DMS 273 (cell line): ENCODE measurements at regions not wholly inside any gene's neighbourhood (a gene's known extent, or its start where the extent isn't known, plus 50 kb on each side); places are given as distances from the start of the nearest gene placed in this dataset.
"Not testable (repeated sequence)": the region's sequence is repeated elsewhere in the genome, so short reads cannot be mapped to it uniquely, and the experiment has no call there.

Experiments
- DNase-seq: peaks from one replicate; lab custom pipeline; 2025; ENCODE audit not compliant: unreplicated experiment; lab: John Stamatoyannopoulos, UW

- DNase-seq = no peak
Measured at GRCh38 chr4:19539201-19539600, 712.5 kb upstream of the SLIT2 start.

DNA sequence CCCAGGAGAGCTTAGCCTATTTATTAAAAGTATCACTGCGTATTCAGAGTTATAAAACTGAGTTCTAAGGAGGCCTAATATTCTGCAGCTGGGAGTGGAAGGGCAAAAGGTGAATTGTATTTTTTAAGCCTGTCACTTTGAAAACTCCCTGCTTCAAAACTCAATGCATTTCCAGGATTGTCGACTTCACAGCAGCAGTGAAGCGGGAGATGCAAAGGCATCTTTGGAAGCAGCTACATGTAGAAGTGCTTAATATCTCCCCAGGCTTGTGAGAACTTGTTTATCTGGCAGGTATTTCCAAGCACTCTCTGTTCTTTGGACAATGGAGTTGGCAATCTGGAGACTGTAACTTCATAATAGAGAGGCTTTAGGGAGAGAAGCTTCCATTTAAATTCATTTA, 717.5 kb upstream of the SLIT2 start:
- DNase-seq = no peak

DNA sequence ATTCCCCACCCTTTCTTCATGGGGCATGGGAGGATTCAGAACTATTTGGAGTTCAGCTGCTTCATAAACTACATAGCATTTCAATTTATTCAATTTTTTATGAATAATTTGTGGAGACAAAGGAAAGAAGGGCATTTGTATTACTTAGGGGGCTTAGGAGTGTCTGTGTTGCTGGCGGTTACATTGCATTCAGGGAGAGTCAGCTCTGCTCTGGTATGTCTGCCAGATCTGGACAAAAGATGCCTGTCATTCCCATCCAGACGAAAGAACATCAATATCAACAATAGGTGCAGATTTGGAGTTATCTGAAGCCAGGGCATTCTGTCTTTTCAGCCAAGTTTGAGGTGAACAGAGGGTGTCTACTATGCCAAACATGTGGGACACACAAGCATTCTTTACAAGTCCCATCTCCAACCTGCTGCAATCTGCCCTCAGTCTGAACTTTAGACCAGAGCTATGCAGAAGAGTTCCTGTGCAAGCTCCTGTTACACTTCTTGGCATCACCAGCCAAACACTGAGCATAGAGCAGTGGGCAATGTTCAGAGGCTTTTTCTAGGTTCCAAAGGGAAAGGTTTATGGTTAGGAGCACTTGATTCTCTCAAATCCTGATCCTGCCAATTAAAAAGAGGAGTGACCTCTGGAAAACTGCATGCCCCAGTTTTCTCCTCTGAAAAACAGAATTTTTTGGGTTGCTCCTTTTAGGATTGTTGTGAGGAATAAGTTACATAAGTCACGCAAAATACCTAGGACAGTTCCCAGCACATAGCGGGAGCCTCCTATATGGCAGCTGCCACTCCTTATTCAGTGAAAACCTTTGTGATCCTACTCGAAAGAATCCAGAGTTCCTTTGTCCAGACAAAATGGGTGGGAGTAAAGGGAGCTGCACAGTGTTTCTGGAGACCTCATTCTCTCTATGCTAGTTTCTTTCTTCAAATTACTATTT, 719.5 kb upstream of the SLIT2 start:
- DNase-seq = no peak

DNA sequence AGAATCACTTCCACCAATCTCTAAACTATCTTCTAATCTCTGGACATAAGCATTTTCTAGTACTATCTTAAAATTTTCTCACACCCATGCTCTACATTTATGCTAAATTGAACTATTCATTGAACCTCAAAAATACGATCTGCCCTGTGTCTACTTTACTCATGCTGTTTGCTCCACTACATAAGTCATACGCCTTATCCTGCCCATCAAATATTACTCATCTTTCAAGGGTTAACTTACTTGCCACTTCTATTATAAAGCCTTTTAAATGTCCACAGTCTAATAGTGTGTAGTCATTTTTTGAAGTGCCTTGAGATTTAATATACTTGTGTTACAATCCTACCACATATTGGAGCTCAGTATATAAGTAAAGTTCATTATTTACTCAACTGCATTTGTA, 727.7 kb upstream of the SLIT2 start:
- no peak for DNase-seq

DNA sequence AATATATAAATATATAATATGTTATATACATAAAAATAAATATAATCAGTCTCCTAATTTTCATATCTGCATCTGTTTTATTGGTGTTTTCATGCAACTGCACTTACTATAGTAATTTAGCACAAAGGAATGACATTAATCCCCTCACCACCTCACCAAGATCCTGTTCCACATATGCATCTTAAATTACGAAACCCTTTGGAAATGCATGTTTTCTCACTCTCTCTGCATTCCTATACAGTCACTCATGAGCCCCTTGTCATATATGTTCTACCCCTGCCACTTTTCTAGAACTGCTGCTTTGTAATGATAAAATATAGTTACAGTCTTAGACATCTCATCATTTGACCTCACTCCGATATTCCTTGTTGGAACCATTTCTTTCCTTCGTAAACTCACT, 728.7 kb upstream of the SLIT2 start:
- no peak for DNase-seq

GRCh38 chr4:19520939-19521520, 730.7 kb upstream of the SLIT2 start:
- no peak for DNase-seq

DNA sequence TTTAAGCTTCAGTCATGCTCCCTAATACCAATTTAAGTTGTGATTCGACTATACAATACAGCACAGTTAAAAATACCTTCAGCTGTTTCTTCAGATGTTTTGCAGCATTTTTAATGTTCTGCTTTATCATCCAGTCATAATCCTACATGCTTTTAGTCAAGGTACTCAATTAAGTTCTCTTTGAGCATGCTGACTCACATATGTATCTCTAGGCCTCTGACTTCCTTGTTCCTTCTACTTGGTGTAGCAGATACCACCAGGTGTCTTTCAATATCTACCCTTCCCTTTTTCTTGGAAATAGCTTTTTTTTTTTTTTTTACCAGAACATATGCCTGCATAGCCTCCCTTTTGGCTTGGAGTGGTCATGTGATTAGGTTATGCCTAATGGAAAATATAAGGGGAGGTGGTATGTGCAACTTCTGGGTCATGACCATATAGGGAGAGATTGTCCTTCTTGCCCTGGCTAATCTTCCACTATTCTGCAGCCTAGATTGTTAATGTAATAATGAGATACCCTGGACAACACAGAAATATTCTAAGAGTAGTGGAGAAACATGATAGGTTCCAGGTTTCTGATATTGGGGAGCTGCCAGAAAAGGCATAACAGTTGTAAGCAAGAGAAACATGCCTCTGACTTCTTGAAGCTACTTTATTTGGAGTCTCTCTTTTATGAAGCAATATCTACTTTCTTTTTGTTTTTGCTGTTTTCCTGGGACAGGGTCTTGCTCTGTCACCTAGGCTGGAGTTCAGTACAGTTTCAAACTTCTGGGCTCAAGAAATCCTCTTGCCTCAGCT, 737.2 kb upstream of the SLIT2 start:
- no peak for DNase-seq

DNA sequence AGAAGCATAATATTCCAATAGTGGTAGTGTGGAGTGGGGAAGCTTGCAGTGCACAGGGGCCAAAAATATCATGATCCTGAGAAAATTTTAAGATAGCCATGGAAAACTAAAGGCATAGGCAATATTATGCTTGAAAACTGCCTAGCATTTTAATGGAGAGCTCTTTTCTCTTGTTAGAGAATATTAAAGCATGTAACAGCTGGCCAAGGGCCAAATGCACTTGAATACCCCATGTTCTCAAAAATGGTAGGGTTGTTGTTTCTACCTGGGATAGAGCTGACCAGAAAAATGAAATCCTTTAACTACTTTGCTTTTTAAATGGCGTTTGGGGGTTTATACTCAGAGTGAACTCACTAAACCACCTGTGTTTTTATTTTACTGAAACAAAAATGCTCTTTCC, 739.6 kb upstream of the SLIT2 start:
- DNase-seq = no peak

DNA sequence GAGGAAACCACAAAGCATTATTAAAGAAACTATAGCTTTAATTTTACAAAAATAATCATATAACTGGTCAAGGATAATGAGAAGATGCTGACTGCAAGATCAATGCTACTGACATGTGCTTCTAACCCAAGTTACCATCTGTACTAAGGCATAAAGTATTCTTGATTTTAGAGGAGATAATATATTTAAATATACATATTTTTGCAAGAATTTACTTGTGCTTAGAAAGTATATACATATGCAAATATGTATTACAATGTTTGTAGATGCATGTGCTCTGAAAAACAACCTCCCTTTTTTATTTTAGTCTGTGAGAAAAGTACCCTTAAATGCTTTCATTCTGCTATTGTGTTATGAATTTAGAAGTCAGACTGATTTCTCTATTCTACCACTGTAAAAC, 740.7 kb upstream of the SLIT2 start:
- DNase-seq = no peak

DNA sequence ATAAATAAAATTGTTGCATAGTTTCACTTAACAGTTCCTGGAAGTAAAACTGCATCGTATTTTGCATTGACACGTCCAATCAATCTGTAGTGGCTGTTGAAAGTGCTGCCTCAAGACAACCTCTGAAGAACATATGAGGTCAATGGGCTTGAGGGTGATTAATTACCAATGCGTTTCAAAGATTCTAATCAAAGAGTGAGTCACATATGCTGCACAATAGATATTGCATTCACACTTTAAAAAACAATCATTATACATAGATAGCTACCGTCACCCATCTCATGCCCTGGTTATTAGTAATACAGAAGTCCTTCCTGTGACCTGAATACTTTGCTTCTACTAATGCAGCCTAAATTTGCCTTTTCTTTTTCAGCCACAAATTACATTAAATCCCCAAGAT, 743.3 kb upstream of the SLIT2 start:
- DNase-seq = no peak

GRCh38 chr4:19497705-19498104, 754.0 kb upstream of the SLIT2 start:
- DNase-seq = no peak

GRCh38 chr4:19496756-19497155, 754.9 kb upstream of the SLIT2 start:
- DNase-seq = no peak

DNA sequence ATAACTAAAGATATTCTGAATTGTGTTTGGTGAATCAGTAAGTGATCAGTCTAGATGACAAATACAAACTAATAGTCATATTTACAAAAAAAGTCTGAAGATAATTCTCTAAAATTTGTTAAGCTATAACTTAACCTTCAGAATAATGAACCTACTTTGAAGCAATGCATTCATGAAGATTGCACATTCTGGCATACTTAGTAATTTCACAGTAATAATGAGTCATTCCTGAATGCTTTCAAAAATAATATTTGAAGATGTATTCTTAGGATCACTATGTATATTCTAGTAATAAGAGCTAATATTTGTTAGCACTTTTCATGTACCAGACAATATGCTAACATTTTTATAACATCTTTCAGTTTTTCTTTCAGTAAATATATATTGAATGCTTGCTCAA, 756.7 kb upstream of the SLIT2 start:
- no peak for DNase-seq

GRCh38 chr4:19492606-19493005, 759.1 kb upstream of the SLIT2 start:
- no peak for DNase-seq

DNA sequence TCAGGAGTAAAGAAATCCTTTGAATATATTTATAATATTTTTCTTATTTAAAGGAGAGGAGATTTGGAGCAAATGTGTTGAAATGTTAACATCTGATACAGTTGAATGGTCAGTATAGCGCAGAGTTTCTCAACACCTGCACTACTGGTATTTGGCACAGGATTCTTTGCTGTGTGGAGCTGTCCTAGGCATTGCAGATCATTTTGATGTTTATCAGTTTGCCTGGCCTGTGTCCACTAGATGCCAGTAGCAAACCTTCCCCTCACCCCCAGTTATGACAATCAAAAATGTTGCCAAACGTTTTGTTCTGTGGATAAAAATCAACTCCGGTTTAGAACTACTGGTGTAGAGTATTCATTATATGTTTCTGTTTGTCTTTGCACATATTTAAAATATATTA, 765.3 kb upstream of the SLIT2 start:
- DNase-seq = no peak

DNA sequence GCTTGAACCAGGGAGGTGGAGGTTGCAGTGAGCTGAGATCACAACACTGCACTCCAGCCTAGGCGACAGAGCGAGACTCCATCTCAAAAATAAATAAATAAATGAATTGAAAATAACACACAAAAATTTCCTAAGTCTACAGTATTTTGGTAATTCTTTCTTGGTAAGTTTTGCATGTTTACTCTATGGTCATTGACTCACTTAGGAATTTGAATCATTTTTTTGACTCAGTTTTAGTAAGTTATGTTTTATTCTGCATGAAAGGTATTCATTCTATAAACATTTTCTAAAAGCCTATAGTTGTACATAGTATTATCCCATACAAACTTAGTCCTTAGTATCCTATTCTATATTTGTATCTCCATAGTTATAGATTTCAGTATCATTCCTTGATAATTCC, 772.9 kb upstream of the SLIT2 start:
- no peak for DNase-seq

DNA sequence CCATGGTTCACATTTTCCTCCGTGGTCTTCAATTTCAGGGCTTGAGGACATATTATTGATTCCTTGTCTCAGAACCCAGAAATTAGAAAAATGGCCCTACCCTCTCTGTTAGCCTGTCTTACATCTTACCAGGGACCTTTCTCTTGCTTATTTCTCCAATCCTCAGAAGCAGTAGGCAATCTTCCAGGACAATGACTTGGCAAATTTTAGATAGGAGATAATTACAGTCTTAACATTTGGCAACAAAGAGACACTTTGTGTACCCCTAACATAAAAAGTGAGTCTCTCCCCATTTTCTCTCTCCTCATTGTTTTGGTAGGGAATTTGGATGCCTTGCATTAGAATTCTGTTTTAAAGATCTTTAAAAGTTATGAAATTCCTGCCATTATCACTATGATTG, 778.1 kb upstream of the SLIT2 start:
- no peak for DNase-seq

GRCh38 chr4:19472666-19473065, 779.0 kb upstream of the SLIT2 start:
- no peak for DNase-seq

DNA sequence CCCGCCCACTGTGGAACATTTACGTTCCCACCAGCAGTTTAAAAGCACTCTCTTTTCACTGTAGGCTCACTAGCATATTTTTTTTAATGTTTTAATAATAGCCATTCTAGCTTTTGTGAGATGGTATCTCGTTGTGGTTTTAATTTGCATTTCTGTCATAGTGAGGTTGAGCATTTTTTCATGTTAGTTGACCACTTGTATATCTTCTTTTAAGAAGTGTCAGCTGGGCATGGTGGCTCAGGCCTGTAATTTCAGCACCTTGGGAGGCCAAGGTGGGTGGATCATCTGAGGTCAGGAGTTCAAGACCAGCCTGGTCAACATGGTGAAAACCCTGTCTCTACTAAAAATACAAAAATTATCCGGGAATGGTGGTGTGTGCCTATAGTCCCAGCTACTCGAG, 781.7 kb upstream of the SLIT2 start:
- DNase-seq = not testable (repeated sequence)

DNA sequence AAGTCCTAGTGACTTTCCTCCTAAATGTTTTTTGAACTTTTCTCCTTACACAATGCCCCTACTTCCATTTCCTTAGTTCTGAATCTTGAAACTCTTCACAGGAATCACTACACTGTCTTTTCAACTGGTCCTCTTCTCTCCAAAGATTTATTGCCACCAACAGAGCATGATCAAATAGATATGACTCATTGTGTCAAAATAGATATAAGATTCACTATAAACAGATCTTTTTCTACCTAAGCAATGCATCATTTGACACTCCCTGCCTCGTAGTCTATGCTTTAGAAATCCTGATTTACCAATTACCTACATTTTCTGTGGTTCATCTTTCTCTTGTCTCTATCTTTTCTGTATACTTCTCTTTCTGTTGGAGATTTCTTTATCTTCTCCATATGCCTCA, 789.6 kb upstream of the SLIT2 start:
- no peak for DNase-seq

GRCh38 chr4:19455850-19456602, 795.7 kb upstream of the SLIT2 start:
- DNase-seq = no peak
